Coronary artery (tissue), 2 donors: ENCODE measurements at regions not wholly inside any gene's neighbourhood (a gene's known extent, or its start where the extent isn't known, plus 50 kb on each side); places are given as distances from the start of the nearest gene placed in this dataset.
"Not testable (repeated sequence)": the region's sequence is repeated elsewhere in the genome, so short reads cannot be mapped to it uniquely, and the experiment has no call there.

ENCODE experiments used
- DNase-seq: peaks from one replicate; pipeline ENCODE4 v3.0.0-alpha.2; 2017; ENCODE audit warnings: low spot score
- H3K27ac ChIP-seq, 2 donors: fragments of 200-600 bp; sonication (generic); one replicate each; pipeline ENCODE4 v1.5.1; 2016 to 2019
- H3K4me3 ChIP-seq: fragments of 200-600 bp; sonication (generic); 2 replicates; pipeline ENCODE4 v1.5.1; 2016; ENCODE audit warnings: mild to moderate bottlenecking, moderate library complexity
- TF ChIP-seq, protein P1 (sequence below): fragments of 200-600 bp; sonication (generic); IDR thresholded peaks from one replicate; pipeline ENCODE4 v1.5.1; 2019; ENCODE audit warnings: antibody characterized with exemption

DNA sequence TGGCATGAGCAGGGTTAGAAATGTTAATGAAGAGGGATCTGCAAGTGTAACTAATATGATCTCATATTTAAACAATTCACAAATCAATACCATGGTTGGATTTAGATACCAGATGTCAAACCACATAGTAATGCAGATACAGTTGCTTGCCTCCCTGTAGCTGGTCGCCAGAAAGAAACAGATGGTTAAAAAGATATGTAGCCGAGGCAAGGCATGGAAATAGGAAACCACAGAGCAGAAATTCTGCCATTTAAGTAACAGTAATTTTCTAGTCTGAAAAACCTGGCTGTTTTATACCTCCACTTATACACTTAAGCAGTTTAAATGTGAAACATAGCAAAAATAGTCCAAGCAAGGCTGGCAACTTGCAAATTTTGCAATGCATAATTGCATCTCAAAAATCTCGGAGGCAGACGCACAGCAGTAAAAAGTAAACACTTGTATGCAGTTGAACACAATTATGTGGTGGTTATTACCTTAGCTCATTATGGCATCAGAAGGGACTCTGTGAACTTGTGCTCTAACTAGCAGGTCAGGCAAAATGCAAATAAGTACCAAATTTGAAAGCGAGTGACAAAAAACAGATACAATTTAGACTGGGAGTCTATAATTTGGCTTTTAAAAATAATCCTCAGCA lies 126.8 kb downstream of the NAA11 start:
- TF ChIP-seq, protein P1, sequence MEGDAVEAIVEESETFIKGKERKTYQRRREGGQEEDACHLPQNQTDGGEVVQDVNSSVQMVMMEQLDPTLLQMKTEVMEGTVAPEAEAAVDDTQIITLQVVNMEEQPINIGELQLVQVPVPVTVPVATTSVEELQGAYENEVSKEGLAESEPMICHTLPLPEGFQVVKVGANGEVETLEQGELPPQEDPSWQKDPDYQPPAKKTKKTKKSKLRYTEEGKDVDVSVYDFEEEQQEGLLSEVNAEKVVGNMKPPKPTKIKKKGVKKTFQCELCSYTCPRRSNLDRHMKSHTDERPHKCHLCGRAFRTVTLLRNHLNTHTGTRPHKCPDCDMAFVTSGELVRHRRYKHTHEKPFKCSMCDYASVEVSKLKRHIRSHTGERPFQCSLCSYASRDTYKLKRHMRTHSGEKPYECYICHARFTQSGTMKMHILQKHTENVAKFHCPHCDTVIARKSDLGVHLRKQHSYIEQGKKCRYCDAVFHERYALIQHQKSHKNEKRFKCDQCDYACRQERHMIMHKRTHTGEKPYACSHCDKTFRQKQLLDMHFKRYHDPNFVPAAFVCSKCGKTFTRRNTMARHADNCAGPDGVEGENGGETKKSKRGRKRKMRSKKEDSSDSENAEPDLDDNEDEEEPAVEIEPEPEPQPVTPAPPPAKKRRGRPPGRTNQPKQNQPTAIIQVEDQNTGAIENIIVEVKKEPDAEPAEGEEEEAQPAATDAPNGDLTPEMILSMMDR, result no peak
- no peak for DNase-seq
- H3K27ac ChIP-seq, result no peak overlapping the region
- no peak overlapping the region for H3K4me3 ChIP-seq

DNA sequence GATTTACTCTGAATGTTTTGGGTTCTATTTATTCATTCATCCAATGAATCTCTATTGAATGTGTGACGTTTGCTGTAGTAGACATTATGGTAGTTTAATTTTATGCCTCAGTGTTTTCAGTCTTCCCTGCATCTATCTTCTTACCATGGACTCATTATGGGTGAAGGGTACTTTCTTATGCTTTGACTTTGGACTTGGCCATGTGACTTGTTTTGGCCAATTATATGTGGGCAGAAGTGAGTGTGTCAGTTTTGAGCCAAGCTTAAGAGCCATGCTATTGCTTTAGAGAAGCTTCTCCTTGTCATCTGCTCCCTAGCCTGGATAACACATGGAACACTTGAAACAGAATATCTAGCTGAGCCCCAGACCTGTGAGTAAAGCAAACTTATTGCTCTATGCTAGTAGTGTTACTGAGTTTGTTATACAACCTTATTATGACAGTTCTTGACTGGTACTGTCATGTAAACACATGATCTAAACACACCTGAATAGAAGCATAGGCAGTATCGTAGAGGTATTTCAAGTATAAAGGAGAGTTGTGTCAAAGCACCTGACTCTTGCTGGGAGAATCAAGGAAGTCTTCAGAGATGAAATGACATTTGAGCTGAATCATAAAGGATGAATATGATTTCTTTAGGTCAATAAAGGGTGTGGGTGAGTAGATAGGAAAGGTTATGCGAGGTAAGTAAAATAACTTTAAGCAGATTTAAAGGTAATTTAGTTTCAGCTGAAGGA lies 128.4 kb downstream of the NAA11 start:
- TF ChIP-seq, protein P1, result no peak
- H3K4me3 ChIP-seq, result no peak overlapping the region
- no peak overlapping the region for H3K27ac ChIP-seq
- no peak for DNase-seq

DNA sequence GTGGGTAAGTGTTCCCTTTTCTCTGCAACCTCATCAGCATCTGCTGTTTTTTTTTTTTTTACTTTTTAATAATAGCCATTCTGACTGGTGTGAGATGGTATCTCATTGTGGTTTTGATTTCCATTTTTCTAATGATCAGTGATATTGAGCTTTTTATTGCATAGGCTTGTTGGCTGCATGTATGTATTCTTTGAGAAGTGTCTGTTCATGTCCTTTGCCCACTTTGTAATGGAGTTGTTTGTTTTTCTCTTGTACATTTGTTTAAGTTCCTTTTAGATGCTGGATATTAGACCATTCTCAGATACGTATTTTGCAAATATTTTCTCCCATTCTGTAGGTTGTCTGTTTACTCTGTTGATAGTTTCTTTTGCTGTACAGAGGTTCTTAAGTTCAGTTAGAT lies 134.6 kb downstream of the NAA11 start:
- not testable (repeated sequence) for H3K4me3 ChIP-seq, DNase-seq, H3K27ac ChIP-seq

DNA sequence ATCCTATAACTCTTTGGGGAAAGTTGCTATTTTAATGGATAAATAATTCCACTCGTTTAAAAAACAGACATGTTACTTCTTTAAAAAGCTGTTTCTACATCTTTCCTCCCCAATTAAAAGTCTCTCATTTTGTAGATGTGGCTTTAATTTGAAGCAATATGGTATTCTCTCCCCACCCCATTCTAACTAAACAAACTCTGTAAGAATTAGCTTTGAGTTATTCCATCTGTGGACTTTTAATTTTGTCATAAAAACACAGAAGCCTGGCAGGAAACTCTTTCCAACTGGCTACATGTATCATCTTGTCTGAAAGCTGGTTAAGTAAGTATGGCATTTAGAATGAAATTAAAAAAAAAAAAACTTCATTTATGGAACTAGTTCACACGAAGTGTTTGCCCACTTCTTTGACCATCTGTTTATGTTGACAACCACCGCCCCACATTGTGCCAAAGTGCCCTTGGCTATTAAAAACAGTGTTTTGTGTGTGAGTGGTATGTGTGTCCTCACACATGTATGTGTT lies 140.3 kb downstream of the NAA11 start:
- H3K27ac ChIP-seq, result no peak overlapping the region
- TF ChIP-seq, protein P1, result no peak
- no peak overlapping the region for H3K4me3 ChIP-seq
- DNase-seq, result no peak

DNA sequence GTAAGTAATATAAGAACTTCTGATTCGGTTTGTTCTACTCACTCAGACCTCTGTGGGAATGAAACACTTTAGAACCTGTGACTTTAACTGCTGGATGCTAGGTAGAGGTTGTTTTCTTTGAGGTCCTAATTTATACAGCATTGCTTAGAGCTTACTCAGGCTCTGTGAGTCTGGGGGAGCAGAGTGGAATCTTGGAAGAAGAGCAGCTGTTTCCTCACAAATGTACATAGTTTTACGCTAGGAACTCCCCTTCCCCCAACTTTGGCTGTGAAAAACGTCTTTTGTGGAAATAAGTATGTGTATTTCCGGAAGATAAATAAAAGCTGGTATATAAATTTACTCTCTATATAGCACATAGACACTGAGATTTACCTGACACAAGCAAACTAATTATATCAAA lies 141.4 kb downstream of the NAA11 start:
- H3K27ac ChIP-seq, result no peak overlapping the region
- no peak overlapping the region for H3K4me3 ChIP-seq
- no peak for DNase-seq
- TF ChIP-seq, protein P1, result no peak

DNA sequence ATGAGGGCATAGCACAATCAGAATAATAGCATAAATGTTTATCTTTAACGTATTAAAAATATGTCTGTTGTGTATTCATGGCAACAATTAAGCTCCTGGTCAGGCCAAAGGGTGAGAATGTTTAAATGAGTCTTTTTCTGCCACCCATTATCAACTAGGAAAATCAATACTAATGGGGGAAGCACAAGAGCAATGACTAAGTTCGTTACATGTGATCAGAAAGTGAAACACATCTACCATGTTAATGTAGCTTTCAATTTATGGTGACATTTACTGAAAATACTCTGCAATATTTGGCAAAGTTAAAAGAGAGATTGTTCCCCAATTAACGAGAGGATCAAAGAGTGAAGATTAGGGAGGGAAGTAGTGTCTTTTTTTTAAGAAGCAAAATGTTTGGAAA lies 143.7 kb downstream of the NAA11 start:
- TF ChIP-seq, protein P1, result no peak
- no peak overlapping the region for H3K27ac ChIP-seq

DNA sequence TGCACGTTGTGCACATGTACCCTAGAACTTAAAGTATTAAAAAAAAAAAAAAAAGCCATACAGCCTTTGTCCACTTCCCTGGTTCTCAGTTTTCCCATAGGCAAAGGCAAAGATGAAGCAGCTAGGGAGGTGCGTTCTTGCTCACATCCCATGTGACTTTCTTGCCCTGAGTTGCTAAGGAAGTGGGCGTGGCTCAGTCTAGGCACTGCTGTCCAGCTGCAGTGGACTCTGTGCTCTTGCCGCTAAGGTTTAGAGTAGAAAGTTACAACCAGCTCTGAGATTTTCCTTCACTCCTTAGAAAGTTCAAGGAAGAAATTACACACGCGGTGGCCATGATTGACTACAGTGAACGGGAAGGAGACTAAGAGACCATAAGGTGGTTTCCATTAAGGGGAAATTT lies 144.7 kb downstream of the NAA11 start:
- TF ChIP-seq, protein P1, result no peak
- DNase-seq, result no peak

More for the DNA sequence above, 143.7 kb downstream of the NAA11 start:
- H3K4me3 ChIP-seq, result no peak overlapping the region
- DNase-seq, result no peak

More for the DNA sequence above, 144.7 kb downstream of the NAA11 start:
- Histone ChIP-seq H3K27ac (no peak overlapping the region), H3K4me3 (no peak overlapping the region)
